HG02588 (cell line): ENCODE measurements at regions not wholly inside any gene's neighbourhood (a gene's known extent, or its start where the extent isn't known, plus 50 kb on each side); places are given as distances from the start of the nearest gene placed in this dataset.

Experiments
- ATAC-seq: cut with Tn5 transposase; IDR thresholded peaks from one replicate; pipeline ENCODE4 v1.9.1; 2021; ENCODE audit warnings: mild to moderate bottlenecking, moderate library complexity; ENCODE audit not compliant: unreplicated experiment

- ATAC-seq = no peak
Observed at GRCh38 chr12:87846045-87846444, 183.2 kb downstream of the C12orf50 start.

GRCh38 chr12:87841935-87842334 lies 187.3 kb downstream of the C12orf50 start:
- ATAC-seq = no peak

GRCh38 chr12:87836190-87836589 lies 193.0 kb downstream of the C12orf50 start:
- no peak for ATAC-seq

GRCh38 chr12:87828382-87828973 lies 200.7 kb downstream of the C12orf50 start:
- ATAC-seq = no peak

- ATAC-seq = no peak
Observed at GRCh38 chr12:87827638-87828264, 201.4 kb downstream of the C12orf50 start.

- ATAC-seq = no peak
Observed at GRCh38 chr12:87822923-87823322, 206.3 kb downstream of the C12orf50 start.

GRCh38 chr12:87820524-87821202 lies 208.5 kb downstream of the C12orf50 start:
- ATAC-seq = no peak

- ATAC-seq = no peak
Observed at GRCh38 chr12:87818441-87818840, 210.8 kb downstream of the C12orf50 start.

GRCh38 chr12:87815771-87816585 lies 213.2 kb downstream of the C12orf50 start:
- no peak for ATAC-seq

GRCh38 chr12:87814625-87815024 lies 214.6 kb downstream of the C12orf50 start:
- no peak for ATAC-seq

- ATAC-seq = no peak
Observed at GRCh38 chr12:87813476-87814234, 215.5 kb downstream of the C12orf50 start.

GRCh38 chr12:87812681-87813080 lies 216.5 kb downstream of the C12orf50 start:
- ATAC-seq = no peak

GRCh38 chr12:87812030-87812429 lies 217.2 kb downstream of the C12orf50 start:
- no peak for ATAC-seq

GRCh38 chr12:87809916-87810315 lies 219.3 kb downstream of the C12orf50 start:
- no peak for ATAC-seq

GRCh38 chr12:87807086-87807485 lies 222.1 kb downstream of the C12orf50 start:
- ATAC-seq = no peak

GRCh38 chr12:87806310-87806709 lies 222.9 kb downstream of the C12orf50 start:
- no peak for ATAC-seq

- no peak for ATAC-seq
Observed at GRCh38 chr12:87804386-87804785, 224.8 kb downstream of the C12orf50 start.

- no peak for ATAC-seq
Observed at GRCh38 chr12:87802721-87803011, 226.5 kb downstream of the C12orf50 start.

GRCh38 chr12:87801860-87802720 lies 227.1 kb downstream of the C12orf50 start:
- no peak for ATAC-seq

GRCh38 chr12:87796961-87797516 lies 232.2 kb downstream of the C12orf50 start:
- ATAC-seq = no peak
